DOHH2 (cell line): ENCODE measurements at regions not wholly inside any gene's neighbourhood (a gene's known extent, or its start where the extent isn't known, plus 50 kb on each side); places are given as distances from the start of the nearest gene placed in this dataset.
"Not testable (repeated sequence)": the region's sequence is repeated elsewhere in the genome, so short reads cannot be mapped to it uniquely, and the experiment has no call there.

ENCODE experiments used
- H3F3A ChIP-seq: fragments of 200-600 bp; sonication (generic), shearing (Covaris generic); 2 replicates; pipeline ENCODE4 v1.6.0; 2016; ENCODE audit warnings: antibody characterized with exemption, mild to moderate bottlenecking; ENCODE audit not compliant: control insufficient read depth, insufficient read depth
- H3K27ac ChIP-seq: fragments of 200-600 bp; sonication (generic); 2 replicates; pipeline ENCODE4 v1.5.1; 2014; ENCODE audit warnings: low read depth, mild to moderate bottlenecking, low read length, moderate library complexity
- H3K27me3 ChIP-seq: fragments of 200-600 bp; sonication (generic); 2 replicates; pipeline ENCODE4 v1.6.1; 2014; ENCODE audit warnings: mild to moderate bottlenecking, low read length, mixed read lengths; ENCODE audit not compliant: control insufficient read depth
- H3K36me3 ChIP-seq: fragments of 200-600 bp; sonication (generic); 2 replicates; pipeline ENCODE4 v1.6.1; 2014; ENCODE audit warnings: mild to moderate bottlenecking, low read length, moderate library complexity, mixed read lengths; ENCODE audit not compliant: control insufficient read depth
- H3K4me1 ChIP-seq: fragments of 200-600 bp; sonication (generic); 2 replicates; pipeline ENCODE4 v1.6.1; 2014; ENCODE audit warnings: mild to moderate bottlenecking, low read length, mixed read lengths; ENCODE audit not compliant: control insufficient read depth
- H3K4me2 ChIP-seq: fragments of 200-600 bp; sonication (generic); 2 replicates; pipeline ENCODE4 v1.6.0; 2014; ENCODE audit warnings: mild to moderate bottlenecking, low read length, moderate library complexity
- H3K4me3 ChIP-seq: fragments of 200-600 bp; sonication (generic); 2 replicates; pipeline ENCODE4 v1.5.1; 2014; ENCODE audit warnings: mild to moderate bottlenecking, low read length, mixed read lengths
- H3K79me2 ChIP-seq: fragments of 200-600 bp; sonication (generic); 2 replicates; pipeline ENCODE4 v1.6.1; 2014; ENCODE audit warnings: mild to moderate bottlenecking, low read length, mixed read lengths; ENCODE audit not compliant: control insufficient read depth
- H3K9me2 ChIP-seq: fragments of 200-600 bp; sonication (generic); replicated peaks from 2 replicates; pipeline ENCODE4 v1.6.1; 2014; ENCODE audit warnings: mild to moderate bottlenecking, low read length, mixed read lengths; ENCODE audit not compliant: control insufficient read depth
- H3K9me3 ChIP-seq: fragments of 200-600 bp; sonication (generic); 2 replicates; pipeline ENCODE4 v1.6.1; 2014; ENCODE audit warnings: antibody characterized with exemption, low read length, mixed read lengths; ENCODE audit not compliant: control insufficient read depth, insufficient read depth
- H4K20me1 ChIP-seq: fragments of 200-600 bp; sonication (generic); 2 replicates; pipeline ENCODE4 v1.6.0; 2014; ENCODE audit warnings: low read depth, mild to moderate bottlenecking, antibody characterized with exemption, low read length, moderate library complexity; ENCODE audit not compliant: control insufficient read depth, insufficient read depth
- CTCF ChIP-seq: fragments of 200-600 bp; sonication (generic); IDR thresholded peaks from one replicate; pipeline ENCODE4 v1.5.1; 2014; ENCODE audit warnings: antibody characterized with exemption, mild to moderate bottlenecking, low read depth, low read length; ENCODE audit not compliant: poor library complexity, severe bottlenecking
- EZH2phosphoT487 ChIP-seq: fragments of 200-600 bp; sonication (generic); IDR thresholded peaks from 2 replicates; pipeline ENCODE4 v1.6.1; 2017; ENCODE audit warnings: borderline replicate concordance, mild to moderate bottlenecking, antibody characterized with exemption, low read length, moderate library complexity, mixed read lengths

DNA sequence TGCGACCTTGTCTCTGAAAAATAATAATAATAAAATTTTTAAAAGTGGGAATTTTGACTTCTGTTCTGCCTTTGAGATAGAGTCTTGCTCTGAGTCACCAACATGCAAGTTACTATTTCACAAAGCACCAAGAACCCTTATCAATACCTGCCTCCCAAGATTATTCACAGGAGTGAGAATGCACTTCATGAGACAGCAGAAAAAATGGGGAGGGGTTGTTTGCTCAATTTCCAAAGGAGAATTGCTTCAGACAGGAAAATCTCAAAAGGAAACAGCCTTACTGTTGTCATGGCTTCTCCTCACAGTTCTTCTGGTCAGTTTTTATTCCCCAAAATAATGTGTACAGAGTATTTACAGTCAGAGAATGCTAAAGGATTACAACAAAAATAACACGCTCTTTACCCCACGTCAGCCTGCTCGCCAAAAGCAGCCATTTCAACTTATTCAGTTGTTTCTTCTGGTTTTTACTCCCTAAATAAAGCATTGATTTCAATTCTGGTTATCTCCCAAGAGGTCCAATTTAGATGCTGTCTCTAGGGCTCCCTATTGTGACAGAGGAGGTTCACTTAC is 89.0 kb downstream of the PPCDC start:
- no peak overlapping the region for H3K4me3 ChIP-seq
- H3K36me3 ChIP-seq, result no peaks in the 10 kb centered on the region
- peaks cover 11% of the 10 kb centered on the region for H3K27me3 ChIP-seq
- no peaks in the 10 kb centered on the region for H3K9me2 ChIP-seq
- no peak overlapping the region for H3K27ac ChIP-seq
- H3K4me2 ChIP-seq, result no peak overlapping the region
- peaks cover 11% of the 10 kb centered on the region; the same call in 1 of the 2 replicates for H3K9me3 ChIP-seq
- H3K4me1 ChIP-seq, result peaks cover 12% of the 10 kb centered on the region
- H4K20me1 ChIP-seq, result no peaks in the 10 kb centered on the region
- no peaks in the 10 kb centered on the region for H3F3A ChIP-seq
- H3K79me2 ChIP-seq, result no peaks in the 10 kb centered on the region
- TF ChIP-seq CTCF (no peak), EZH2phosphoT487 (no peak)

DNA sequence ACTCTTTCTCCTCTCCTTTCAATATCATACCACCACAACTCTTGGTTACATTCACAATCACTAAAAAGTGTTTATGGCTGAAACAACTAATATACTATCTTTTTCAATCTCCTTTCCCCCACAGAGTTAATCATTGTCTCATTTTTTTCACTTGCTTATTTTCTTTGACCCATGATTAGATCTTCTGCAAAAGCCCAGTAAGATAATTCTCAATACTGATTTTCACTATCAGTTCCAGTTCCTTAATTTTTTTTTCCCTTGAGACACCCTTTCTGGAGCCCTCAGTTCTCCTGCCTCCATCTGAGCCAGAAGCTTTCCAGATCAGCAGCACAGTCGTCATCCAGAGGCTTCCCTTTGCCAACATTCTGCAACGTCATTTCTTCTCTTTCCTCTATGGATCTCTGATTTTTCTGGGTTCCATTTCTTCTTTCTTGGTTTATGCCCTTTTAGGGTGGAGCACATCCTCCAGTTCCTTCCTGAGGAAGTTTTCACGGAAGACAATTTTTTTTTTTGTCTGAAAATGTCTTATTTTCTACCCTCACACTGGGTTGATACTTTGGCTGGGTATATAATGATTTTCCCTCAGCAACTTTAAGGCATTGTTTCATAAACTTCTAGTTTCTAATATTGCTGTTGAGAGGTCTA is 88.7 kb upstream of the C15orf39 start:
- Histone ChIP-seq H4K20me1 (no peaks in the 10 kb centered on the region), H3K79me2 (no peaks in the 10 kb centered on the region), H3K27me3 (peaks cover 11% of the 10 kb centered on the region), H3K9me3 (peaks cover 11% of the 10 kb centered on the region; the same call in 1 of the 2 replicates), H3K4me3 (no peak overlapping the region), H3F3A (no peaks in the 10 kb centered on the region), H3K27ac (no peak overlapping the region), H3K9me2 (no peaks in the 10 kb centered on the region), H3K4me1 (peaks cover 12% of the 10 kb centered on the region), H3K4me2 (no peak overlapping the region), H3K36me3 (no peaks in the 10 kb centered on the region)
- TF ChIP-seq EZH2phosphoT487, result no peak

- TF ChIP-seq EZH2phosphoT487 (no peak), CTCF (no peak)
- H3K27ac ChIP-seq, result no peak overlapping the region
- peaks cover 11% of the 10 kb centered on the region; the same call in 1 of the 2 replicates for H3K9me3 ChIP-seq
These were observed 87.4 kb upstream of the C15orf39 start for GRCh38 chr15:75114327-75114726.

GRCh38 chr15:75114796-75115195 is 86.9 kb upstream of the C15orf39 start:
- no peaks in the 10 kb centered on the region for H3K79me2 ChIP-seq
- no peaks in the 10 kb centered on the region for H4K20me1 ChIP-seq
- TF ChIP-seq CTCF (no peak), EZH2phosphoT487 (no peak)
- no peak overlapping the region for H3K4me2 ChIP-seq
- H3K9me3 ChIP-seq, result peaks cover 11% of the 10 kb centered on the region; the same call in 1 of the 2 replicates
- no peaks in the 10 kb centered on the region for H3K36me3 ChIP-seq
- no peaks in the 10 kb centered on the region for H3F3A ChIP-seq
- H3K4me1 ChIP-seq, result peaks cover 8% of the 10 kb centered on the region; the same call in 1 of the 2 replicates
- H3K4me3 ChIP-seq, result no peak overlapping the region
- no peaks in the 10 kb centered on the region for H3K9me2 ChIP-seq
- no peak overlapping the region for H3K27ac ChIP-seq
- peaks cover 11% of the 10 kb centered on the region; the same call in 1 of the 2 replicates for H3K27me3 ChIP-seq

More at GRCh38 chr15:75114327-75114726, 87.4 kb upstream of the C15orf39 start:
- Histone ChIP-seq H3K4me3 (no peak overlapping the region), H3K79me2 (no peaks in the 10 kb centered on the region), H3K4me2 (no peak overlapping the region), H3K9me2 (no peaks in the 10 kb centered on the region), H3F3A (no peaks in the 10 kb centered on the region), H3K27me3 (peaks cover 11% of the 10 kb centered on the region; the same call in 1 of the 2 replicates), H3K36me3 (no peaks in the 10 kb centered on the region), H3K4me1 (peaks cover 8% of the 10 kb centered on the region; the same call in 1 of the 2 replicates), H4K20me1 (no peaks in the 10 kb centered on the region)

- H3K4me3 ChIP-seq, H4K20me1 ChIP-seq, H3K4me1 ChIP-seq, H3K27ac ChIP-seq, H3K9me2 ChIP-seq, H3K79me2 ChIP-seq, H3K4me2 ChIP-seq, H3K27me3 ChIP-seq, H3F3A ChIP-seq, H3K36me3 ChIP-seq: not testable (repeated sequence)
- peaks cover 11% of the 10 kb centered on the region; the same call in 1 of the 2 replicates for H3K9me3 ChIP-seq
These were observed 86.2 kb upstream of the C15orf39 start for GRCh38 chr15:75115411-75115913.
